ENCODE measurements at regions not wholly inside any gene's neighbourhood (a gene's known extent, or its start where the extent isn't known, plus 50 kb on each side); places are given as distances from the start of the nearest gene placed in this dataset.

DNA sequence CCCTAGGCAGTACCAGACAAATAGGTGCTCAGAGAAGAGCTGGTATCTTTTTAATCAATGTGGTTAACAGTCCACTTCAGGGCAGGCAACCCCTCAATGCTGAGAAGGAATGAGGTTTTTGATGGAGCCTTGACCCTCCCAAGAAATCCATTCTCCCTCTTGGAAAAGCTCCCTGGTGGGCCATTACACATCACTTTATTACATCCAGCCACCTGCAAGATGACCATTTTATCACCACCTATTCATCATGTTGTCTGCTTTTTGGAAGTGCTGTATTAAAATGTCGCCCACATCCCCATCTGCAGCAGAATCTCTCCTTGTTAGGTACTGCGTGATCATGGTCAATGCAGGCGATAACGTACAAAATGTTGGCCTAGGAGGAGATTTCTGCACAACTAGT, 614.7 kb upstream of the TMEM132C start:
- Mint-ChIP-seq H3K27me3 (ENCODE audit: unreplicated experiment) (no peaks in the 10 kb centered on the region), H3K36me3 (ENCODE audit: unreplicated experiment) (no peaks in the 10 kb centered on the region), H3K27ac (ENCODE audit: unreplicated experiment) (no peak overlapping the region), H3K4me1 (ENCODE audit: unreplicated experiment) (peaks cover 8% of the 10 kb centered on the region), H3K9me3 (ENCODE audit: unreplicated experiment) (peaks cover 3% of the 10 kb centered on the region), H3K4me3 (ENCODE audit: unreplicated experiment) (no peak overlapping the region)
- DNase-seq (ENCODE audit: extremely low spot score, unreplicated experiment): no peak
- TF ChIP-seq, protein P1, sequence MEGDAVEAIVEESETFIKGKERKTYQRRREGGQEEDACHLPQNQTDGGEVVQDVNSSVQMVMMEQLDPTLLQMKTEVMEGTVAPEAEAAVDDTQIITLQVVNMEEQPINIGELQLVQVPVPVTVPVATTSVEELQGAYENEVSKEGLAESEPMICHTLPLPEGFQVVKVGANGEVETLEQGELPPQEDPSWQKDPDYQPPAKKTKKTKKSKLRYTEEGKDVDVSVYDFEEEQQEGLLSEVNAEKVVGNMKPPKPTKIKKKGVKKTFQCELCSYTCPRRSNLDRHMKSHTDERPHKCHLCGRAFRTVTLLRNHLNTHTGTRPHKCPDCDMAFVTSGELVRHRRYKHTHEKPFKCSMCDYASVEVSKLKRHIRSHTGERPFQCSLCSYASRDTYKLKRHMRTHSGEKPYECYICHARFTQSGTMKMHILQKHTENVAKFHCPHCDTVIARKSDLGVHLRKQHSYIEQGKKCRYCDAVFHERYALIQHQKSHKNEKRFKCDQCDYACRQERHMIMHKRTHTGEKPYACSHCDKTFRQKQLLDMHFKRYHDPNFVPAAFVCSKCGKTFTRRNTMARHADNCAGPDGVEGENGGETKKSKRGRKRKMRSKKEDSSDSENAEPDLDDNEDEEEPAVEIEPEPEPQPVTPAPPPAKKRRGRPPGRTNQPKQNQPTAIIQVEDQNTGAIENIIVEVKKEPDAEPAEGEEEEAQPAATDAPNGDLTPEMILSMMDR (IDR thresholded peaks at IDR 0.05): no peak

DNA sequence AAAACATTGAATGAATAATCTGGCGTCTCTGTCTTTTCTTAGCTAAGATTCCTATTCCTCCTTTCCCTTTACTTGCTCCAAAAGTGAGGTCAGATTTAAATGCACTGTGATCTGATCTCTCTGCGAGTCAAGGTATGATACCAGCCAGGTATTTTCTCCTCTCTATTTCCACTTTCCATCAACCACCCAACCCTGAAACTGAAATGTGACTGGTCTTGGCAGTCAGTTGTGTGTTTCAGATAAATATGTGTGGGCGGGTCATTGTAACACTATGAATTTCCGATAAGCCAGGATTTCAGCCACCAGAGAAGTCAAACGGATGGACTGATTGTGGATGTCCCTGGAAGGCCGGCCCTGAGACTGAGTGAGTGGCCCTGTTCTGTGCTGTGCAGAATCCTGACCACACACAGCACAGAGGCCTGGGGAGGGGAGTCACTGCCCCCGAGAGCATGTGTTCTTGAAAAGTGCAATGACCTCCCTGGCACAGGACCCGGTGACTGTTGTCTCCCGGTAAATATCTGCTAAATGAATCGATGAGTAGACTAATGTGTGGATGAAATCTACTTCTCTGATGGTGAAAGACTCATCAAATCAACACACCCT, 612.5 kb upstream of the TMEM132C start:
- DNase-seq (ENCODE audit: extremely low spot score, unreplicated experiment): no peak
- Mint-ChIP-seq H3K36me3 (ENCODE audit: unreplicated experiment) (no peaks in the 10 kb centered on the region), H3K27ac (ENCODE audit: unreplicated experiment) (no peak overlapping the region), H3K4me3 (ENCODE audit: unreplicated experiment) (no peak overlapping the region), H3K4me1 (ENCODE audit: unreplicated experiment) (no peaks in the 10 kb centered on the region), H3K9me3 (ENCODE audit: unreplicated experiment) (peaks cover 3% of the 10 kb centered on the region), H3K27me3 (ENCODE audit: unreplicated experiment) (no peaks in the 10 kb centered on the region)
- TF ChIP-seq, protein P1 (IDR thresholded peaks at IDR 0.05): no peak

DNA sequence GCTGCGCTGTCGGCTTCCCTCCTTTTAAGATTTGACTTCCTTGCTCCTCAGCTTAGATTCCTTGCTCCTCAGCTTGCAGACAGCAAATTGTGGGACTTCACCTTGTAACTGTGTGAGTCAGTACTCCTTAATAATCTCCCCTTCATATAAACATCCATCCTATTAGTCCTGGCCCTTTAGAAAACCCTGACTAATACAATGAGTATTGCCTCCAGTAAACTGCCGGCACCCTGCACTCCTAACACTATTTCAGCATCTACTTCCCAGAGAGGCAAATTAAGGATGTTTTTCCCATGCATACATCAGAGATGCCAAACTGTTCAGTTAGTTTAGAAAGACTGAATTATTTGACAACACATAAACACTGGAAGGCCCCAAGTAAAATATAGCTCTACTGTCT, 611.3 kb upstream of the TMEM132C start:
- H3K4me3 Mint-ChIP-seq (ENCODE audit: unreplicated experiment): no peak overlapping the region
- peaks cover 4% of the 10 kb centered on the region for H3K27me3 Mint-ChIP-seq (ENCODE audit: unreplicated experiment)
- DNase-seq (ENCODE audit: extremely low spot score, unreplicated experiment): no peak
- H3K4me1 Mint-ChIP-seq (ENCODE audit: unreplicated experiment): no peaks in the 10 kb centered on the region
- TF ChIP-seq, protein P1 (IDR thresholded peaks at IDR 0.05): no peak
- peaks cover 3% of the 10 kb centered on the region for H3K9me3 Mint-ChIP-seq (ENCODE audit: unreplicated experiment)
- H3K27ac Mint-ChIP-seq (ENCODE audit: unreplicated experiment): no peak overlapping the region
- H3K36me3 Mint-ChIP-seq (ENCODE audit: unreplicated experiment): no peaks in the 10 kb centered on the region

DNA sequence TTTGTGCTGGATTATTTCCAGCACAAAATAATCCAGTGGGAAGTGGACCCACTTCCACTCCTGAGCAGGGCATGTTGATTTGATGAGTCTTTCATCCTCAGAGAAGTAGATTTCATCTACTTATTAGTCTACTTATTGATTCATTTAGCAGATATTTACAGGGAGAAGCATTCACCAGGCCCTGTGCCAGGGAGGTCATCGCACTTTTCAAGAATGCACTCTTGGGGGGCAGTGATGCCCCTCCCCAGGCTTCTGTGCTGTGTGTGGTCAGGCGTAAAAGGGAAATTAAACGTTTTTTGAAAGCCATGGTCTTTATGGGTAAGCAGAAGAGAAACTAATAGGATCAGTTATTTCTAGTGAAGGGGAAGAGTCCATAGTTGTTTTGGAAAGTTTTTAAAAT, 610.7 kb upstream of the TMEM132C start:
- no peaks in the 10 kb centered on the region for H3K4me1 Mint-ChIP-seq (ENCODE audit: unreplicated experiment)
- no peak overlapping the region for H3K4me3 Mint-ChIP-seq (ENCODE audit: unreplicated experiment)
- no peak for DNase-seq (ENCODE audit: extremely low spot score, unreplicated experiment)
- H3K27me3 Mint-ChIP-seq (ENCODE audit: unreplicated experiment): peaks cover 7% of the 10 kb centered on the region
- no peak overlapping the region for H3K27ac Mint-ChIP-seq (ENCODE audit: unreplicated experiment)
- TF ChIP-seq, protein P1 (IDR thresholded peaks at IDR 0.05): no peak
- peaks cover 3% of the 10 kb centered on the region for H3K9me3 Mint-ChIP-seq (ENCODE audit: unreplicated experiment)
- H3K36me3 Mint-ChIP-seq (ENCODE audit: unreplicated experiment): no peaks in the 10 kb centered on the region

DNA sequence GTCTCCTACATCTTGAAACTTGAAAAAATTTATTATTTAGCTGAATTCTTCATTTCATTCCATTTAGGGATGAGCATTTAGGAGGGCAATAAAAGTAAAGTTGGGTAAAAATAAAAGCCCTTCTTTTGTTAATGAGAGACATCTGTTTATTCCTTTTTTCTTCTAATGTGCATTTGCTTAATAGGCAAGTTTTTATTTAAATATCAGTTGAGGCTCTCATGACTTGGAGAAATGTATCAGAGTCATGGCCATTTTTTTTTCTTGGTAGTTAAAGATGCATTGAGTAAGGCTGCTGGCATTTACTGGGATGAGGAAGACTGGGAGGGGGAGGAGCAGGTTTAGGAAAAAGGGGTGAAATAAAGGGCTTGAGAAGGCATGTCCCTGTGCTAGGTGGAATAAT, 609.9 kb upstream of the TMEM132C start:
- H3K27me3 Mint-ChIP-seq (ENCODE audit: unreplicated experiment): peaks cover 7% of the 10 kb centered on the region
- H3K4me3 Mint-ChIP-seq (ENCODE audit: unreplicated experiment): no peak overlapping the region
- no peaks in the 10 kb centered on the region for H3K4me1 Mint-ChIP-seq (ENCODE audit: unreplicated experiment)
- H3K27ac Mint-ChIP-seq (ENCODE audit: unreplicated experiment): no peak overlapping the region
- TF ChIP-seq, protein P1 (IDR thresholded peaks at IDR 0.05): no peak
- peaks cover 3% of the 10 kb centered on the region for H3K9me3 Mint-ChIP-seq (ENCODE audit: unreplicated experiment)
- DNase-seq (ENCODE audit: extremely low spot score, unreplicated experiment): no peak
- no peaks in the 10 kb centered on the region for H3K36me3 Mint-ChIP-seq (ENCODE audit: unreplicated experiment)

Data from osteocyte (in vitro differentiated cells).